ENCODE measurements at regions not wholly inside any gene's neighbourhood (a gene's known extent, or its start where the extent isn't known, plus 50 kb on each side); places are given as distances from the start of the nearest gene placed in this dataset.
"Not testable (repeated sequence)": the region's sequence is repeated elsewhere in the genome, so short reads cannot be mapped to it uniquely, and the experiment has no call there.

DNA sequence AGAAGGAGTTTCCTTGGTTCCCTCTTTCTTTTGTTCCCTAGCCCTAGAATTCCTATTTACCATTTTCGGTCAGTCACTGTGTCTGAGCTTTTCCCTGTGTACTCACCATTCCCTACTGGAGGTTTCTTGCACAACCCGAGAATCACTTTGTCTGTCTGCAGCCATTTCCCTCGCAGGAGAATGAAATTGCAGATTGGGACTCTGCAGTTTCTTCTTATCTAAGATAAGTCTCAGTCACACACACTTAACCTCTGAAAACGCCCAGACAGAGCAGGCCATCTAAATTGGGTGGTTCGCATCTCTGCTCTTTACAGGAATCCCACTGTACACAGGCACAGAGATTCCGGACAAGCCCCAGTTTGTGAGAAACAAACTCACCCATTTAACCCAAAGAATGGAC lies 58.6 kb upstream of the CNTNAP2 start:
- H3K36me3 ChIP-seq (replicated peaks; ENCODE audit: low read depth, low read length): no peaks in the 10 kb centered on the region
- H4K20me1 ChIP-seq (ENCODE audit: insufficient read depth, low read length): no peaks in the 10 kb centered on the region
- H3K79me2 ChIP-seq (ENCODE audit: low read length): no peaks in the 10 kb centered on the region
- no peak overlapping the region for H2AFZ ChIP-seq (ENCODE audit: low read depth, low read length)
- no peaks in the 10 kb centered on the region for H3K27me3 ChIP-seq (ENCODE audit: low read depth, low read length)
- no peak overlapping the region for H3K4me3 ChIP-seq (ENCODE audit: low read length)
- no peaks in the 10 kb centered on the region for H3K9me3 ChIP-seq (ENCODE audit: insufficient read depth, low read length)
- no peaks in the 10 kb centered on the region for H3K4me1 ChIP-seq (ENCODE audit: low read length)
- TF ChIP-seq, protein P1, sequence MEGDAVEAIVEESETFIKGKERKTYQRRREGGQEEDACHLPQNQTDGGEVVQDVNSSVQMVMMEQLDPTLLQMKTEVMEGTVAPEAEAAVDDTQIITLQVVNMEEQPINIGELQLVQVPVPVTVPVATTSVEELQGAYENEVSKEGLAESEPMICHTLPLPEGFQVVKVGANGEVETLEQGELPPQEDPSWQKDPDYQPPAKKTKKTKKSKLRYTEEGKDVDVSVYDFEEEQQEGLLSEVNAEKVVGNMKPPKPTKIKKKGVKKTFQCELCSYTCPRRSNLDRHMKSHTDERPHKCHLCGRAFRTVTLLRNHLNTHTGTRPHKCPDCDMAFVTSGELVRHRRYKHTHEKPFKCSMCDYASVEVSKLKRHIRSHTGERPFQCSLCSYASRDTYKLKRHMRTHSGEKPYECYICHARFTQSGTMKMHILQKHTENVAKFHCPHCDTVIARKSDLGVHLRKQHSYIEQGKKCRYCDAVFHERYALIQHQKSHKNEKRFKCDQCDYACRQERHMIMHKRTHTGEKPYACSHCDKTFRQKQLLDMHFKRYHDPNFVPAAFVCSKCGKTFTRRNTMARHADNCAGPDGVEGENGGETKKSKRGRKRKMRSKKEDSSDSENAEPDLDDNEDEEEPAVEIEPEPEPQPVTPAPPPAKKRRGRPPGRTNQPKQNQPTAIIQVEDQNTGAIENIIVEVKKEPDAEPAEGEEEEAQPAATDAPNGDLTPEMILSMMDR (IDR thresholded peaks at IDR 0.05; ENCODE audit: low read depth, low read length): no peak
- no peak for TF ChIP-seq EZH2phosphoT487 (IDR thresholded peaks at IDR 0.05; ENCODE audit: low read depth)
- no peak overlapping the region for H3K27ac ChIP-seq (ENCODE audit: low read length)
- no peak overlapping the region for H3K9ac ChIP-seq (ENCODE audit: low read length)
- no peak overlapping the region for H3K4me2 ChIP-seq (ENCODE audit: low read length)

GRCh38 chr7:146054909-146055308 lies 61.7 kb upstream of the CNTNAP2 start:
- Histone ChIP-seq H3K4me3 (ENCODE audit: low read length) (no peak overlapping the region), H4K20me1 (ENCODE audit: insufficient read depth, low read length) (no peaks in the 10 kb centered on the region), H3K4me2 (ENCODE audit: low read length) (no peak overlapping the region), H2AFZ (ENCODE audit: low read depth, low read length) (no peak overlapping the region), H3K4me1 (ENCODE audit: low read length) (no peaks in the 10 kb centered on the region), H3K9ac (ENCODE audit: low read length) (no peak overlapping the region), H3K27ac (ENCODE audit: low read length) (no peak overlapping the region), H3K79me2 (ENCODE audit: low read length) (no peaks in the 10 kb centered on the region), H3K27me3 (ENCODE audit: low read depth, low read length) (no peaks in the 10 kb centered on the region), H3K9me3 (ENCODE audit: insufficient read depth, low read length) (no peaks in the 10 kb centered on the region), H3K36me3 (replicated peaks; ENCODE audit: low read depth, low read length) (no peaks in the 10 kb centered on the region)
- TF ChIP-seq, protein P1 (IDR thresholded peaks at IDR 0.05; ENCODE audit: low read depth, low read length): no peak
- TF ChIP-seq EZH2phosphoT487 (IDR thresholded peaks at IDR 0.05; ENCODE audit: low read depth): no peak

DNA sequence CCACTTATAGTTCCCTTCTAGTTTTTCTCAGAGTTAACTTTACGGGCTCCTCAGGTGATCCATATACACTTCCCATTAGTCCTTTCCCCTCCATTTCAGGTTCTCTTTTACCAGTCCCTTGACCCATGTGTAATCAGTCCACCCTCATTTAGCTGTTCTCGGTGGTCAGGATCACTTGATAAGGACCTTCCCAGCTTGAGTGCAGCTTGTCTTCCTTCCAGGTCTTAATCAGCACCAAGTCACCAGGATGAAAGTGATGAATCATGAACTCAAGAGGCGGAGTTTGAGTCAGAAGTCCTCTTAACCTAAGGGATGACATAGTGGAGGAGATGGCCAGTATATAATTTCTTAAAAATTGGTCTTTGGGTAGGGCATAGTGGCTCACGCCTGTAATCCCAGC lies 63.1 kb upstream of the CNTNAP2 start:
- H3K79me2 ChIP-seq (ENCODE audit: low read length): no peaks in the 10 kb centered on the region
- H3K27me3 ChIP-seq (ENCODE audit: low read depth, low read length): no peaks in the 10 kb centered on the region
- no peaks in the 10 kb centered on the region for H3K36me3 ChIP-seq (replicated peaks; ENCODE audit: low read depth, low read length)
- no peak overlapping the region for H3K27ac ChIP-seq (ENCODE audit: low read length)
- H3K4me3 ChIP-seq (ENCODE audit: low read length): no peak overlapping the region
- TF ChIP-seq, protein P1 (IDR thresholded peaks at IDR 0.05; ENCODE audit: low read depth, low read length): no peak
- no peak for TF ChIP-seq EZH2phosphoT487 (IDR thresholded peaks at IDR 0.05; ENCODE audit: low read depth)
- no peak overlapping the region for H2AFZ ChIP-seq (ENCODE audit: low read depth, low read length)
- H3K4me1 ChIP-seq (ENCODE audit: low read length): no peaks in the 10 kb centered on the region
- H3K9ac ChIP-seq (ENCODE audit: low read length): no peak overlapping the region
- H4K20me1 ChIP-seq (ENCODE audit: insufficient read depth, low read length): no peaks in the 10 kb centered on the region
- no peaks in the 10 kb centered on the region for H3K9me3 ChIP-seq (ENCODE audit: insufficient read depth, low read length)
- no peak overlapping the region for H3K4me2 ChIP-seq (ENCODE audit: low read length)

DNA sequence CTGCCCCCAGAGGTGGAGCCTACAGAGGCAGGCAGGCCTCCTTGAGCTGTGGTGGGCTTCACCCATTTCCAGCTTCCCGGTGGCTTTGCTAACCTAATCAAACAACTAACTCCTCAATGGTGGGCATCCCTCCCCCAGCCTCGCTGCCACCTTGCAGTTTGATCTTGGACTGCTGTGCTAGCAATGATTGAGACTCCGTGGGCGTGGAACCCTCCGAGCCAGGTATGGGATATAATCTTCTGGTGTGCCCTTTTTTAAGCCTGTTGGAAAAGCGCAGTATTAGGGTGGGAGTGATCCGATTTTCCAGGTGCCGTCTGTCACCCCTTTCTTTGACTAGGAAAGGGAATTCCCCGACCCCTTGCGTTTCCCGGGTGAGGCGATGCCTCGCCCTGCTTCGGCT lies 73.3 kb upstream of the CNTNAP2 start:
- not testable (repeated sequence) for H4K20me1 ChIP-seq (ENCODE audit: insufficient read depth, low read length); H3K9ac ChIP-seq (ENCODE audit: low read length); H3K4me3 ChIP-seq (ENCODE audit: low read length); H3K36me3 ChIP-seq (replicated peaks; ENCODE audit: low read depth, low read length); H3K4me1 ChIP-seq (ENCODE audit: low read length); H3K27ac ChIP-seq (ENCODE audit: low read length); H2AFZ ChIP-seq (ENCODE audit: low read depth, low read length); H3K27me3 ChIP-seq (ENCODE audit: low read depth, low read length); H3K9me3 ChIP-seq (ENCODE audit: insufficient read depth, low read length); H3K4me2 ChIP-seq (ENCODE audit: low read length); H3K79me2 ChIP-seq (ENCODE audit: low read length)

DNA sequence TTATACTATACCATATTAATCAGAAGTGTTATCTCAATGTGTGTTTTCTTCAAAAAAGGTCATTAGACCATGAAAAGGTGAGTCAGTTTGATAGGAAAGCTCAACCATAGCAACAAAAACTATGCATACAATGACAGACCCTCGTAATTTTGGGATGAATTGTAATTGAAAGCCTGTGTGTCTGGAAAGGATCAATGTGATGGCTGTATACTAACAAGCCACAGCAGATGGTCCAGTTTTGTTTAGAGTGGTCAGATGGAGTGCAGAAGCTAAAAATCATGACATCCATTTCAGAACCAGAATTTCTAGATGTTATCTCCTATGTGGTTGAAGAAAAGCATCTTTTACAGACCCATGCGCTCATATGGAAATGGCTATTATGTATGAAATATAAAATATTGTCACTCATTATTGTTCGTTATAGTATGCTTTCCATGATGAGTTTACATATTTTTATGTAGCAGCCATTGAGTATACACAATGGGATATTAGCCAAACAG lies 88.3 kb upstream of the CNTNAP2 start:
- H3K4me1 ChIP-seq (ENCODE audit: low read length): no peaks in the 10 kb centered on the region
- TF ChIP-seq EZH2phosphoT487 (IDR thresholded peaks at IDR 0.05; ENCODE audit: low read depth): no peak
- TF ChIP-seq, protein P1 (IDR thresholded peaks at IDR 0.05; ENCODE audit: low read depth, low read length): no peak

More for the DNA sequence above, 88.3 kb upstream of the CNTNAP2 start:
- Histone ChIP-seq H2AFZ (ENCODE audit: low read depth, low read length) (no peak overlapping the region), H4K20me1 (ENCODE audit: insufficient read depth, low read length) (no peaks in the 10 kb centered on the region), H3K27ac (ENCODE audit: low read length) (no peak overlapping the region), H3K4me3 (ENCODE audit: low read length) (no peak overlapping the region), H3K9me3 (ENCODE audit: insufficient read depth, low read length) (no peaks in the 10 kb centered on the region), H3K27me3 (ENCODE audit: low read depth, low read length) (no peaks in the 10 kb centered on the region), H3K36me3 (replicated peaks; ENCODE audit: low read depth, low read length) (no peaks in the 10 kb centered on the region), H3K79me2 (ENCODE audit: low read length) (no peaks in the 10 kb centered on the region), H3K4me2 (ENCODE audit: low read length) (no peak overlapping the region), H3K9ac (ENCODE audit: low read length) (no peak overlapping the region)
